ENCODE measurements at regions not wholly inside any gene's neighbourhood (a gene's known extent, or its start where the extent isn't known, plus 50 kb on each side); places are given as distances from the start of the nearest gene placed in this dataset.

GRCh38 chr10:43781480-43782361, 133.0 kb upstream of the ZNF32 start:
- H3K4me1 ChIP-seq, result no peaks in the 10 kb centered on the region
- WGBS (ENCODE audit: missing lambda C conversion rate), result 19% methylated on average over 6 of the region's 6 CpGs
- no peak overlapping the region for H3K27ac ChIP-seq
- no peak overlapping the region for H3K4me3 ChIP-seq
- TF ChIP-seq NFE2L2 (conservative IDR thresholded peaks at IDR 0.05; ENCODE audit: low read length) (no peak), HDAC2 (IDR thresholded peaks at IDR 0.05) (no peak)
- POLR2A ChIA-PET, result no interaction called here
- no peak overlapping the region for H3K4me2 ChIP-seq
- H3K9me3 ChIP-seq, result no peaks in the 10 kb centered on the region
- ATAC-seq (no peak), FAIRE-seq (no peak), DNase-seq (ENCODE audit: low read depth in 1 of 2, low spot score in 1 of 2) (no peak)
- CTCF ChIA-PET, result interaction anchor here (1.5 kb wide), 1 partner anchor 91 kb away, joined by 4 read pairs; no protein-coding TSS in a partner anchor

- TF ChIP-seq NPAS2 (CRISPR knock-in tag; IDR thresholded peaks at IDR 0.05; ENCODE audit: borderline replicate concordance), result no peak
- no peak for TF ChIP-seq NFE2L2 (conservative IDR thresholded peaks at IDR 0.05; ENCODE audit: low read length)
- no peak for TF ChIP-seq ZFP36 (IDR thresholded peaks at IDR 0.05; ENCODE audit: borderline replicate concordance, partially characterized antibody)
- no peak for TF ChIP-seq JUN (IDR thresholded peaks at IDR 0.05)
- no peak for TF ChIP-seq RNF2 (IDR thresholded peaks at IDR 0.05; ENCODE audit: borderline replicate concordance, low read depth)
- TF ChIP-seq REST (IDR thresholded peaks at IDR 0.05), result no peak
- TF ChIP-seq EHMT2 (IDR thresholded peaks at IDR 0.05; ENCODE audit: low read depth), result no peak
- no peak for TF ChIP-seq HES2 (IDR thresholded peaks at IDR 0.05)
- no peak for TF ChIP-seq BHLHE40 (IDR thresholded peaks at IDR 0.05; ENCODE audit: low read depth, low read length)
- no peak for TF ChIP-seq CEBPB (IDR thresholded peaks at IDR 0.05)
- no peak for TF ChIP-seq PHF8 (IDR thresholded peaks at IDR 0.05; ENCODE audit: borderline replicate concordance, low read depth)
- TF ChIP-seq HMGXB4 (CRISPR knock-in tag; IDR thresholded peaks at IDR 0.05; ENCODE audit: borderline replicate concordance), result no peak
- no peak for TF ChIP-seq RCOR1 (IDR thresholded peaks at IDR 0.05; ENCODE audit: low read depth, low read length)
- TF ChIP-seq ELK1 (IDR thresholded peaks at IDR 0.05; ENCODE audit: low read depth, low read length), result no peak
- no peak for TF ChIP-seq PBX3 (IDR thresholded peaks at IDR 0.05)
- TF ChIP-seq JUNB (IDR thresholded peaks at IDR 0.05), result no peak
- TF ChIP-seq FOXS1 (CRISPR knock-in tag; IDR thresholded peaks at IDR 0.05), result no peak
- no peak for TF ChIP-seq MAX (IDR thresholded peaks at IDR 0.05)
- no peaks in the 10 kb centered on the region for H3K4me1 ChIP-seq
- WGBS (ENCODE audit: missing lambda C conversion rate), result 14% methylated on average over 4 of the region's 4 CpGs
- H3K9me3 ChIP-seq, result no peaks in the 10 kb centered on the region
- H3K4me3 ChIP-seq, result no peak overlapping the region
- no peak overlapping the region for H3K4me2 ChIP-seq
- DNase-seq (ENCODE audit: low read depth in 1 of 2, low spot score in 1 of 2), result no peak
- POLR2A ChIA-PET, result no interaction called here
- FAIRE-seq, result no peak
- H3K27ac ChIP-seq, result no peak overlapping the region
- CTCF ChIA-PET, result no interaction called here
- no peak for ATAC-seq
Measured at GRCh38 chr10:43778571-43778970, 129.9 kb upstream of the ZNF32 start.
